CD4-positive, alpha-beta T cell treated with Interleukin-12 subunit alpha and Interleukin-12 subunit beta, for 1 hour (primary cell): ENCODE measurements at regions not wholly inside any gene's neighbourhood (a gene's known extent, or its start where the extent isn't known, plus 50 kb on each side); places are given as distances from the start of the nearest gene placed in this dataset.

Experiments
- DNase-seq: peaks from one replicate; pipeline ENCODE4 v3.0.0-alpha.2; 2020

GRCh38 chr11:127926721-127927120 is 660.6 kb downstream of the ETS1 start:
- no peak for DNase-seq

GRCh38 chr11:127925475-127925874 is 661.9 kb downstream of the ETS1 start:
- no peak for DNase-seq

GRCh38 chr11:127919206-127920000 is 668.0 kb downstream of the ETS1 start:
- no peak for DNase-seq

- DNase-seq = no peak
Observed at GRCh38 chr11:127902382-127902781, 685.0 kb downstream of the ETS1 start.

GRCh38 chr11:127898422-127899365 is 688.7 kb downstream of the ETS1 start:
- no peak for DNase-seq

- no peak for DNase-seq
Observed at GRCh38 chr11:127895776-127896175, 691.6 kb downstream of the ETS1 start.

- DNase-seq = no peak
Observed at GRCh38 chr11:127894316-127894715, 693.0 kb downstream of the ETS1 start.

GRCh38 chr11:127890030-127890615 is 697.2 kb downstream of the ETS1 start:
- no peak for DNase-seq

GRCh38 chr11:127888386-127888785 is 699.0 kb downstream of the ETS1 start:
- DNase-seq = no peak

GRCh38 chr11:127875131-127875530 is 712.2 kb downstream of the ETS1 start:
- DNase-seq = no peak

- no peak for DNase-seq
Observed at GRCh38 chr11:127873478-127873877, 713.9 kb downstream of the ETS1 start.

GRCh38 chr11:127866109-127866508 is 721.2 kb downstream of the ETS1 start:
- DNase-seq = no peak

- no peak for DNase-seq
Observed at GRCh38 chr11:127864861-127865260, 722.5 kb downstream of the ETS1 start.

GRCh38 chr11:127862406-127862805 is 725.0 kb downstream of the ETS1 start:
- no peak for DNase-seq

GRCh38 chr11:127859941-127860354 is 727.4 kb downstream of the ETS1 start:
- DNase-seq = no peak

GRCh38 chr11:127844876-127845275 is 742.5 kb downstream of the ETS1 start:
- no peak for DNase-seq

- peak; percentile 42 for DNase-seq
Observed at GRCh38 chr11:127843483-127844396, 743.6 kb downstream of the ETS1 start.

GRCh38 chr11:127825183-127825582 is 762.2 kb downstream of the ETS1 start:
- DNase-seq = no peak

GRCh38 chr11:127818625-127819024 is 768.7 kb downstream of the ETS1 start:
- no peak for DNase-seq

GRCh38 chr11:127816962-127817361 is 770.4 kb downstream of the ETS1 start:
- no peak for DNase-seq

GRCh38 chr11:127815331-127815730 is 772.0 kb downstream of the ETS1 start:
- DNase-seq = no peak

- DNase-seq = no peak
Observed at GRCh38 chr11:127806501-127806900, 780.9 kb downstream of the ETS1 start.
